NCI-H1417 (cell line): ENCODE measurements at regions not wholly inside any gene's neighbourhood (a gene's known extent, or its start where the extent isn't known, plus 50 kb on each side); places are given as distances from the start of the nearest gene placed in this dataset.
A peak's percentile ranks its signal among the peaks of the same experiment; 100 is the strongest.
"Not testable (repeated sequence)": the region's sequence is repeated elsewhere in the genome, so short reads cannot be mapped to it uniquely, and the experiment has no call there.

Experiments
- DNase-seq, 3 experiments: peaks; one replicate each; lab custom pipeline; 2025; lab: John Stamatoyannopoulos, UW

- no peak for DNase-seq
Observed at GRCh38 chr3:152667267-152667666, 167.7 kb upstream of the P2RY1 start.

GRCh38 chr3:152669560-152669959, 165.4 kb upstream of the P2RY1 start:
- DNase-seq, result no peak

GRCh38 chr3:152671446-152672319, 163.2 kb upstream of the P2RY1 start:
- peak in 1 of 3 experiments; percentile 19 for DNase-seq

GRCh38 chr3:152672320-152672649, 162.6 kb upstream of the P2RY1 start:
- no peak for DNase-seq

- DNase-seq, result no peak
Observed at GRCh38 chr3:152676810-152677379, 158.0 kb upstream of the P2RY1 start.

GRCh38 chr3:152677491-152677890, 157.4 kb upstream of the P2RY1 start:
- DNase-seq, result no peak

- no peak for DNase-seq
Observed at GRCh38 chr3:152682477-152682876, 152.5 kb upstream of the P2RY1 start.

GRCh38 chr3:152683521-152683999, 151.4 kb upstream of the P2RY1 start:
- no peak for DNase-seq

GRCh38 chr3:152684279-152684678, 150.7 kb upstream of the P2RY1 start:
- no peak for DNase-seq

GRCh38 chr3:152688313-152688712, 146.6 kb upstream of the P2RY1 start:
- DNase-seq, result peak in 1 of 3 experiments; percentile 28

GRCh38 chr3:152692326-152692725, 142.6 kb upstream of the P2RY1 start:
- DNase-seq, result not testable (repeated sequence)

GRCh38 chr3:152693521-152694250, 141.2 kb upstream of the P2RY1 start:
- not testable (repeated sequence) for DNase-seq

GRCh38 chr3:152695840-152696239, 139.1 kb upstream of the P2RY1 start:
- no peak for DNase-seq

- DNase-seq, result no peak
Observed at GRCh38 chr3:152696962-152697361, 138.0 kb upstream of the P2RY1 start.

GRCh38 chr3:152703245-152703890, 131.6 kb upstream of the P2RY1 start:
- DNase-seq, result no peak

GRCh38 chr3:152706991-152707713, 127.8 kb upstream of the P2RY1 start:
- no peak for DNase-seq

GRCh38 chr3:152709659-152710058, 125.3 kb upstream of the P2RY1 start:
- DNase-seq, result no peak

GRCh38 chr3:152710549-152710948, 124.4 kb upstream of the P2RY1 start:
- DNase-seq, result no peak

- DNase-seq, result no peak
Observed at GRCh38 chr3:152713989-152714388, 120.9 kb upstream of the P2RY1 start.

- no peak for DNase-seq
Observed at GRCh38 chr3:152714507-152714906, 120.4 kb upstream of the P2RY1 start.

GRCh38 chr3:152717252-152717651, 117.7 kb upstream of the P2RY1 start:
- DNase-seq, result no peak

- no peak for DNase-seq
Observed at GRCh38 chr3:152718810-152719209, 116.1 kb upstream of the P2RY1 start.
